ENCODE measurements at regions not wholly inside any gene's neighbourhood (a gene's known extent, or its start where the extent isn't known, plus 50 kb on each side); places are given as distances from the start of the nearest gene placed in this dataset.

DNA sequence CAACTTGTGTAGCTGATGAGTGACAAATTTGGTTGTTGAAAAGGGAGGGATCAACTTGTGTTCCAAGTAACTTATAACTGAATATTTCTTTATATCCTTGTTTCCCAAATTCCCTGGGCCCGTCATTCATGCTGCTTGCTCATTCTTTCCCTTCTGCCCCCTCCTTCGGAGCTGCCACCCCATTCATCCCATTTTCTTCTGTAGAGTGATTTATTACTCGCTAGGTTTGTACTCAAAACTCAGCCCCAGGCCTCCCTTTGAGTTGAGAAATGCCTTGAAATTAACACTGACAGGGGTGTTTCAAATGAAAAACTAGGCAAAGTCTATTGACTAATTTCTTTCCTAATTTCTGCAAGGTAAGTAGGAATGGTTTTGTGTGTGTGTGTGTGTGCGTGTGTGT, 277.4 kb upstream of the SLCO3A1 start:
- TF ChIP-seq, protein P1, sequence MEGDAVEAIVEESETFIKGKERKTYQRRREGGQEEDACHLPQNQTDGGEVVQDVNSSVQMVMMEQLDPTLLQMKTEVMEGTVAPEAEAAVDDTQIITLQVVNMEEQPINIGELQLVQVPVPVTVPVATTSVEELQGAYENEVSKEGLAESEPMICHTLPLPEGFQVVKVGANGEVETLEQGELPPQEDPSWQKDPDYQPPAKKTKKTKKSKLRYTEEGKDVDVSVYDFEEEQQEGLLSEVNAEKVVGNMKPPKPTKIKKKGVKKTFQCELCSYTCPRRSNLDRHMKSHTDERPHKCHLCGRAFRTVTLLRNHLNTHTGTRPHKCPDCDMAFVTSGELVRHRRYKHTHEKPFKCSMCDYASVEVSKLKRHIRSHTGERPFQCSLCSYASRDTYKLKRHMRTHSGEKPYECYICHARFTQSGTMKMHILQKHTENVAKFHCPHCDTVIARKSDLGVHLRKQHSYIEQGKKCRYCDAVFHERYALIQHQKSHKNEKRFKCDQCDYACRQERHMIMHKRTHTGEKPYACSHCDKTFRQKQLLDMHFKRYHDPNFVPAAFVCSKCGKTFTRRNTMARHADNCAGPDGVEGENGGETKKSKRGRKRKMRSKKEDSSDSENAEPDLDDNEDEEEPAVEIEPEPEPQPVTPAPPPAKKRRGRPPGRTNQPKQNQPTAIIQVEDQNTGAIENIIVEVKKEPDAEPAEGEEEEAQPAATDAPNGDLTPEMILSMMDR (IDR thresholded peaks at IDR 0.05): no peak
- TF ChIP-seq POLR2A (IDR thresholded peaks at IDR 0.05): no peak
